ENCODE measurements at regions not wholly inside any gene's neighbourhood (a gene's known extent, or its start where the extent isn't known, plus 50 kb on each side); places are given as distances from the start of the nearest gene placed in this dataset.

- DNase-seq (ENCODE audit: low read depth in 2 of 2) = no peak
Measured at GRCh38 chr2:8481463-8482009, 200.3 kb upstream of the ID2 start.

GRCh38 chr2:8482432-8482831 is 199.4 kb upstream of the ID2 start:
- DNase-seq (ENCODE audit: low read depth in 2 of 2) = no peak

GRCh38 chr2:8484502-8485283 is 197.2 kb upstream of the ID2 start:
- no peak for DNase-seq (ENCODE audit: low read depth in 2 of 2)

- no peak for DNase-seq (ENCODE audit: low read depth in 2 of 2)
Measured at GRCh38 chr2:8485736-8486135, 196.1 kb upstream of the ID2 start.

GRCh38 chr2:8486141-8486540 is 195.7 kb upstream of the ID2 start:
- DNase-seq (ENCODE audit: low read depth in 2 of 2) = no peak

- DNase-seq (ENCODE audit: low read depth in 2 of 2) = no peak
Measured at GRCh38 chr2:8487461-8487932, 194.4 kb upstream of the ID2 start.

DNA sequence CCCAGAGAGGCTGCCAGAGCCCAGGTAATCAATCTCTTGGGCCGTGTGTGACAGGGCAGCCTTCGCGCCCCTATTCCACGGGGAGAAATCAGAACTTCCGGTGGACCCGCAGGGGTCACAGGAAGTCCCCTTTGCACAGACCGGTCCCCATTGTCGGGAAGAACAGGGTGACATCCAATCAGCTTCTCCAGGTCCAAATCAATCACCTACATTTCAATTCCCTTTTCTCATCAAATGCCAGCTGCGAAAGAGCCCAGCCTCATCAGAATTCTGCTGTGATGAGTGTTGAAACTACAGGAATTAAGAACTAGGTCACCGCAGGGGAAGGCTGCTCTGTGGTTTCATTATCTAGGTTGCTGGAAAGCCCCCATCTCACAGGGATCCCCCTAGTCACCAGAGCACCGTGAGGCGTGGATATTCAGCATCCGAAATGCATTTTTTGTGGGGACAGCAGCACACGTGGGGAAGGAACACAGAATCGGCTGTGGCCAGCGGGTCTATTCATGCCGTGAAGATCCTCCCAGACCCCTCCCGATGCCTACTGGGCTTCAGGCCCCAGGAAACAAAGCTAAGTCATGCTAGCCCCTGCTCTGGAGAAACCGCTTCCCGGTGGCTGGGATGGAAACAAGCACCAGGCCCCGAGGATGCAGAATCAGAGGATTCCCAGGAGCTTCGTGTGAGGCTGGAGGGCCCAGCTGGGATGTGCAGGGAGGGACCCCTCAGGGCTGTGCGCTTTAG is 193.7 kb upstream of the ID2 start:
- no peak for DNase-seq (ENCODE audit: low read depth in 2 of 2)

DNA sequence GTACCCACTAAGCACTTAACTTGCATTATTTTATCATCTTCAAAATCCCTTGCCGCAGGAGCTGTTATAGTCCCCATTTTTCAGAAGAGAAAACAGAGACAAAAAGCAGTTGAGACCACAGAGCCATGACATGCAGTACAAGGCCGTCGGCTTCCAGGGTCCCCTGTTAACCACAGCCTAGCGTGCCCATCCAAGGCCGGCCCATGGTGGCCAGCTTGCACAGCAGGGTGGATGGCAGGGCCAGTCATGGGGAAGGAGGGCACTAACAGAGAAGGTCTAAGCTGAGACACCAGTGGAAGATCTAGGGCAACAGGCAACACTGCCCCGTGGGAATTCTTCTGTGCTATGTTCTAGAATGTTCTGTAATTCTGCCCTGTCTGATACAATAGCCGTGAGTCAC is 192.6 kb upstream of the ID2 start:
- no peak for DNase-seq (ENCODE audit: low read depth in 2 of 2)

GRCh38 chr2:8489751-8490150 is 192.1 kb upstream of the ID2 start:
- no peak for DNase-seq (ENCODE audit: low read depth in 2 of 2)

DNA sequence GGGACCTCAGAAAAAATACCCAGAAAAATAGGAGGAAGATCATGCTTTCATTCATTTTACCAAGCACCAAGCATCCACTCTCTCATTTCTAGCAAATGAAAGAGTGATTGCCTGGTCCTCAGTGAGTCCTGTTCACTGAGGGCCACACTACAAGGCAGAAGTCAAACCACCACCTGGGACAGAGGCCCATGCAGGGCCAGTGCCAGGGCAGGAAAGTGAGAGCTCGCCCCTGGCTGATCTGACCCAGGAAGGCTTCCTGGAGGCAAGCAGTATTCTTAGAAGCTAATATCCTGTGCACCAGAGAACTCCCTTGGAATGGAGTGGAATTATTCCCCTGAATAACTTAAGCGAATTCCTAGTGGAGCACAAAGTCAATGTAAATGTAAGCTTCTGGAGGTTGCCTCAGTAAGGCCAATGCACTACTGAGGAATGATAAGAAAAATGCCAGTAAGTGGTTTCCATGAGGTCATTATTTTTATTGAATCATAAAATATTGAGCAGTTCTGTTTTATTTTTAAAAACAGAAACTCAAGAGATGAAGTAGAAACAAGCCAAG is 191.6 kb upstream of the ID2 start:
- no peak for DNase-seq (ENCODE audit: low read depth in 2 of 2)

DNA sequence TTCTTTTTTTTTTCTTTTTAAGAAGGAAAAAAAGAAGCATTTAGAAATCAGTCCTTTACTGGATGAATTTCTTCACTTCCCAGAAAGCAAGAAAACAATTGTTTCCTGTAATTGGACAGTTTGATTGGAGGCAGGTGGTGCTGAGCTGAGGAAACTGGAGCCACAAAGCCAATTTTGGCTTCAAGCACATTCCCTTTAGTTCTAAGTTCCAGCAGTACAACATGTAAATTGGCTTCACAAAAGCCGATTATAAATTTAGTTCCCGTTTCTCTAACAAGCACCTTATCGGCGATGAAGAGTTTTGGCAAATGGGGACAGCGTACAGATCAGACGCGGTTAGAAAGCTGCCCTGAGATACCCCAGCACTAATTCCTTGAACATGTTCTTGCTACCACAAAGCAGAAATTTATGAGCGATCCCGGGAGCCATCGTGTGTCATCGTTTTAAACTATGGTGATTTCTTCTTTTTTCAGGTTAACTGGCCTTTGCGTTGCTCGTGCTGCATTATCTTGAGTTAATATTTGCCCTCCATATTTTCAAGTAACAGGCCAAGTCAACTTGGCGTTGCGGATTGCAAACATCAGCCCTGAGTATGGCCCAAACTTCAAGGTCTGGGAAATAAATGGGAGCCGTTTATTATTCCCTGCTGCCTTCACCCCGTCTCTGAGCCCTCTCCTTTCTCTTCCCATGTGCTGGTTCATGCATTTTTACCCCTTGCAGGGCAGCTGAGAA is 190.4 kb upstream of the ID2 start:
- no peak for DNase-seq (ENCODE audit: low read depth in 2 of 2)

DNA sequence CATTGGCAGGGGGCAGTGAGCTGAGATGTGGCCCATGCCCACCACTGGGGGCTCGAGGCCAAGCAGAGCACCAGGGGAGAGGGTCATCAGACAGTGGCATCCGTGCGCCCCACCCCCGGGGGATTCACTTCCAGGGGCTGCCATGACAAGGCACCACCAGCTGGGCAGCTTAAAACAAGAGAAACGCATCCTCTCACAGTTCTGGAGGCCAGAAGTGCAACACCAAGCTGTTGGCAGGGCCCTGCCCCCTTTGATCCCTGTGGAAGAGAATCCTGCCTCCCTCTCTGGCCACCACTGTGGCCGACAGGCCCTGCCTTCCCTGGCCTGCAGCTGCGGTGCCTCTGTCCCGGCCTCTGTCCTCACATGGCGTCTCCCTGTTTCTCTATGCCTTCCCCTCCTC is 187.7 kb upstream of the ID2 start:
- no peak for DNase-seq (ENCODE audit: low read depth in 2 of 2)

- DNase-seq (ENCODE audit: low read depth in 2 of 2) = no peak
Measured at GRCh38 chr2:8494589-8494988, 187.3 kb upstream of the ID2 start.

GRCh38 chr2:8495189-8495989 is 186.5 kb upstream of the ID2 start:
- no peak for DNase-seq (ENCODE audit: low read depth in 2 of 2)

DNA sequence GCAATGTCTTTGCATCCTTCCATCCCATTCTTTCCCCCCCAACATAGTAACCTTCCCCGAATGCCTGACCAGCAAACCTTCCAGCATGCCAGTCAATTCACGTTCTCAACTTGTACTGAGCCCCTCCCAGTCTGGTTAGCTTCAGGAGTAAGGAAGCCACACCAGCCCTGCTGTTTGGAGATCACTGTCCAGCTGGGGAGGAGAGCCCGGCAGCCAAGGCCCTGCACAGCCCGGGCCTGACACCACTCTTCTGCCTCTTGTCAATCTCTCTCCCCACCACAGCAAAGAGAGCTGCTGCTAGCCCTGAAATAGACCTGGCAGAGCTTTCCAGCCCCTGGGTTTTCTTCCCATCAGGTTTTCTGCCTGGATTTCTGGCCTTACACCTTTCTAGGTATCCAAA is 185.8 kb upstream of the ID2 start:
- DNase-seq (ENCODE audit: low read depth in 2 of 2) = no peak

GRCh38 chr2:8496617-8497016 is 185.2 kb upstream of the ID2 start:
- DNase-seq (ENCODE audit: low read depth in 2 of 2) = peak in 1 of 2 donors; percentile 29

- no peak for DNase-seq (ENCODE audit: low read depth in 2 of 2)
Measured at GRCh38 chr2:8498994-8499393, 182.9 kb upstream of the ID2 start.

- DNase-seq (ENCODE audit: low read depth in 2 of 2) = no peak
Measured at GRCh38 chr2:8500124-8501054, 181.5 kb upstream of the ID2 start.

DNA sequence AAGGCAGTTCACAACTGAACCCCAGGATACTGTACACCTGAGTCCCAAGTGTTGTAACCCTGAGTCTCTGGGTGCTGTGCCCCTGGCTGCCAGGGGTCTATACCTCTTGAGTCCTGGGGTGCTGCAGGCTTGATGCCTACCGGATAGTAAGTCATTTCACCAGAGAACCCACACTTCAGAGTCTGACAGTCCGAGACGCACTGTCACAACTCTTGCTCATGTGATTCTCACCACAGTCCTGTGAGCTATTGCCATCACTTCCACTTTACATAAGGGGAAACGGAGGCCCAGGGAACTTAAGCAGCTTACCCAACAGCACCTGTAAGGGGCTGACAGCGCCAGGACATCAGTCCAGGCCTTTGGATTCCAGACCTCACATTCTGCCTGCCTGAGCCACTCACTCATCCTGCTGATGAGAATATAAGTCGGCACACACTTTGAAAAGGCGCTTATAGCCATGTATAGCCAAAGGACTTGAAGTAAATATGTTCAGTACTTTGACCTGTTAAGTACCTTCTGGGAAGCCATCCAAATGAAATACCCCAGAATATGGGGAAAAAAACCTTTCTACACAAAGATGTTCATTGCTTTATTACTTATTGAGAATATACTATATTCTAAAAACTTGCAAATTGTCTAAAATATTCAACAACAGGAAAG is 180.7 kb upstream of the ID2 start:
- DNase-seq (ENCODE audit: low read depth in 2 of 2) = no peak
